CD8-positive, alpha-beta memory T cell (primary cell): ENCODE measurements at regions not wholly inside any gene's neighbourhood (a gene's known extent, or its start where the extent isn't known, plus 50 kb on each side); places are given as distances from the start of the nearest gene placed in this dataset.
A peak's percentile ranks its signal among the peaks of the same experiment; 100 is the strongest.

ENCODE experiments used
- CTCF ChIA-PET: fragments of 350-600 bp; sonication (Branson Sonifier 250); formaldehyde crosslinking; loops from one replicate; lab custom pipeline; 2021; ENCODE audit warnings: antibody characterized with exemption; lab: Charles Lee
- POLR2A ChIA-PET: fragments of 350-600 bp; sonication (Branson Sonifier 250); formaldehyde crosslinking; loops from one replicate; lab custom pipeline; 2021; ENCODE audit warnings: antibody characterized with exemption; lab: Charles Lee
- DNase-seq, 5 donors: peaks; one replicate each; pipeline versions ENCODE4 v3.0.0 to v3.0.0-alpha.2; 2020 to 2022; ENCODE audit warnings: mixed read lengths in 1 of 5
- H3K27ac ChIP-seq: one replicate; pipeline ENCODE4 v1.7.0; 2013; ENCODE audit warnings: low read depth, mild to moderate bottlenecking, low read length, moderate library complexity
- H3K27me3 ChIP-seq: 2 replicates; pipeline ENCODE4 v1.7.0; 2013; ENCODE audit warnings: low read length, mild to moderate bottlenecking; ENCODE audit not compliant: insufficient read depth, poor library complexity, severe bottlenecking
- H3K36me3 ChIP-seq: 2 replicates; pipeline ENCODE4 v1.7.0; 2013; ENCODE audit warnings: mild to moderate bottlenecking, low read length, moderate library complexity; ENCODE audit not compliant: insufficient read depth
- H3K4me1 ChIP-seq: 2 replicates; pipeline ENCODE4 v1.7.0; 2013; ENCODE audit warnings: mild to moderate bottlenecking, low read length, moderate library complexity; ENCODE audit not compliant: insufficient read depth
- H3K4me3 ChIP-seq: 2 replicates; pipeline ENCODE4 v1.7.0; 2013; ENCODE audit warnings: mild to moderate bottlenecking, low read length
- H3K9me3 ChIP-seq: 2 replicates; pipeline ENCODE4 v1.7.0; 2013; ENCODE audit warnings: mild to moderate bottlenecking, low read length
- H3K27ac Mint-ChIP-seq, 8 donors: one replicate each; pipeline ENCODE4 v1.8.0; 2020 to 2021; ENCODE audit warnings: mixed read lengths in 8 of 8, mild to moderate bottlenecking in 6 of 8, inconsistent platforms in 3 of 8, moderate library complexity in 3 of 8
- H3K27me3 Mint-ChIP-seq, 2 donors: one replicate each; pipeline ENCODE4 v1.8.0; 2020 to 2021; ENCODE audit warnings: mixed read lengths in 2 of 2, mild to moderate bottlenecking in 1 of 2, moderate library complexity in 1 of 2
- H3K36me3 Mint-ChIP-seq, 3 donors: one replicate each; pipeline ENCODE4 v1.8.0; 2020 to 2021; ENCODE audit warnings: mixed read lengths in 3 of 3, inconsistent platforms in 1 of 3, mild to moderate bottlenecking in 1 of 3
- H3K4me1 Mint-ChIP-seq, 3 donors: one replicate each; pipeline ENCODE4 v1.8.0; 2020 to 2021; ENCODE audit warnings: mixed read lengths in 3 of 3, inconsistent platforms in 1 of 3, mild to moderate bottlenecking in 1 of 3
- H3K4me3 Mint-ChIP-seq, 7 donors: one replicate each; pipeline ENCODE4 v1.8.0; 2020 to 2021; ENCODE audit warnings: mixed read lengths in 7 of 7, mild to moderate bottlenecking in 6 of 7, moderate library complexity in 4 of 7, inconsistent platforms in 2 of 7
- H3K9me3 Mint-ChIP-seq, 5 donors: one replicate each; pipeline ENCODE4 v1.8.0; 2020 to 2022; ENCODE audit warnings: mixed read lengths in 5 of 5, mild to moderate bottlenecking in 3 of 5, moderate library complexity in 2 of 5, inconsistent platforms in 1 of 5

DNA sequence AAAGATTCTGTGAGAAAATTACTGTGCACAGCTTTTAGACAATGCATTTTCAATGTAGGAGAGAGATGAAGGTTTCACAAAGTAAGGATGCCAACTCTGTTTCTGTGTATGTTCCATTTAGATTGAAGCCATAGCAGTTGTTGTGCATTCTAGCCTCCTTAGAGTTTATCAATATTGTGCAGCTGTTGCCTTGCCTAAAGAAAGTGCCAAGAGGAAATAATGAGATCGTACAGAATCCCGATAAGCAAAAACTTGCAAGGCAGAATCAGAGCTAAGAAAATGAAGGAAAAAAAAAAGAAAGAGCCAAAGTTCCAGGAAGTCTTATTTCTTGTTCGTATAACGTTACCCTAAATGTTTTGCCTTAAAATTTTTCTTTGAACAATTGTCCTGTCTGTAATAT is 965.0 kb downstream of the DCDC2C start:
- no peak overlapping the region for H3K4me3 ChIP-seq
- Mint-ChIP-seq H3K27me3 (no peaks in the 10 kb centered on the region), H3K9me3 (peaks cover 4 to 28% (median 20%) of the 10 kb centered on the region in 5 donors), H3K36me3 (no peaks in the 10 kb centered on the region), H3K27ac (no peak overlapping the region), H3K4me3 (no peak overlapping the region), H3K4me1 (peaks cover 2 to 12% (median 9%) of the 10 kb centered on the region in 3 donors)
- H3K27ac ChIP-seq: no peak overlapping the region
- no peaks in the 10 kb centered on the region for H3K36me3 ChIP-seq
- no peaks in the 10 kb centered on the region for H3K4me1 ChIP-seq
- CTCF ChIA-PET: interaction anchor here (1.2 kb wide), 1 partner anchor 9 kb away, joined by 3 read pairs; no protein-coding TSS in a partner anchor
- no peak for DNase-seq
- no peaks in the 10 kb centered on the region for H3K27me3 ChIP-seq
- POLR2A ChIA-PET: no interaction called here
- no peaks in the 10 kb centered on the region for H3K9me3 ChIP-seq

DNA sequence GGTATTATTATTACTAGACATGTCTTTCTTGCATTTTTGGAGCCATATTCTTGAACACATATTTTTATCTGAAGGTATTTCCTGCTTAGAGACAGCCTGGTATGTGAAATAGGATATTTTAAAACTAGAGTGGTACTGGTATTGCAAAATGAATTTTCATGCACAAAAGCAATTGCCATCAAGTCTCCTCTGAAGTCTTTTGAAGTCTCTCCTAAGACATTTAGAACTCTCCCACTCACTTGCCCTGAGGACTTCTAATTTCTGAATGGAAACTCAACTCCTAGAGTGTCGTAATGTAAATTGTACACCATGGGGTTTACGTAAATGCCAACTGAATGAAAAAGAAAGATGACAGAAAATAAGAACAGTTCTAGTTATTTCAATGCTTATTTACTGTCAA is 967.0 kb downstream of the DCDC2C start:
- CTCF ChIA-PET: no interaction called here
- no peak overlapping the region for H3K4me3 ChIP-seq

DNA sequence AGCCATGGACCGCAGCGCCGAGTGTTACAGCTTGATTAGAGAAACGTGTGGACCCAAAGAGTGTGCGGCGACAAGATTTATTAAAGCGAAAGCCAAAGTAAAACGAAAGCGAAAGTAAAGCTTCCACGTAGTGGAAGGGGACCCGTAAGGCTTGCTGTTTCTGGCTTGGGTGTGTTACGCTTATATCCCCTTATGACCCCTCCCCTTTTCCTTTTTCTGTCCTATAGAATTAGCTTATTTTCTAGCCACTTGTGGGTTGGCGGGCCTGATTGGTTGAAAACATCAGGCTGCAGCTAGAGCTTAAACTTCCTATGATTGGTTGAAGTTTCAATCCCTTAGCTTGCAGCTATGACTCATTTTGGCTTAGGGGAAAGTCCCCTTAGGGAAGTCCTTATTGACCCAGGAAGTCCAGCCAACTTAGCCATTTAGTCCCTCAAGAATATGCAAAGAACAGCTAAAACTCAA is 969.7 kb downstream of the DCDC2C start:
- no peak for DNase-seq
- no peak overlapping the region for H3K27ac ChIP-seq
- H3K4me3 Mint-ChIP-seq: peak overlapping the region in 4 of 7 donors; percentile 47 to 64 (median 58)

More for the DNA sequence above, 967.0 kb downstream of the DCDC2C start:
- Mint-ChIP-seq H3K36me3 (no peaks in the 10 kb centered on the region), H3K27me3 (no peaks in the 10 kb centered on the region), H3K27ac (no peak overlapping the region), H3K4me1 (peaks cover 2 to 13% (median 9%) of the 10 kb centered on the region in 3 donors), H3K4me3 (no peak overlapping the region), H3K9me3 (peaks cover 1 to 24% (median 17%) of the 10 kb centered on the region in 5 donors)
- H3K27me3 ChIP-seq: no peaks in the 10 kb centered on the region
- POLR2A ChIA-PET: no interaction called here
- no peaks in the 10 kb centered on the region for H3K36me3 ChIP-seq
- DNase-seq: no peak
- H3K27ac ChIP-seq: no peak overlapping the region
- no peaks in the 10 kb centered on the region for H3K9me3 ChIP-seq
- no peaks in the 10 kb centered on the region for H3K4me1 ChIP-seq

DNA sequence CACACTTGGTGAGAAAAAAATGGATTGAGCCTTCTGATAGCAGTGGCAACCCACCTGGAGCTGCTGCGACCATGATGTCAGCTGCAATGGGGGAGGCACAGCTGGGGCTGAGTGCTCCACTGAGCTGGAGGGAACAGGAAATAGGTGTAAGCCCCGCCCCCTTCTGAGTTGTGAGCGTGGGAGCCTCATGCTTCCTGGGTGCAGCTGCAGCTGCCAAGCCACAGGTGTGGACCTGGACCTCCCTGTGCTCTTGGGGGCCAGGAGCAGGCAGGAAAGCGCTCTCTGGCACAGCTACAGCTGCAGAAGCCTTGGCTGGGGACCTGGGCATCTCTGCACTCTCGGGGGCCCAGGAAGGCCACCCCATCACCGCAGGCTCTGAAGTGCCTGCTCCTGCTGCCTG is 970.6 kb downstream of the DCDC2C start:
- Histone ChIP-seq H3K27me3 (no peaks in the 10 kb centered on the region), H3K36me3 (no peaks in the 10 kb centered on the region), H3K4me3 (no peak overlapping the region), H3K4me1 (no peaks in the 10 kb centered on the region), H3K9me3 (no peaks in the 10 kb centered on the region), H3K27ac (no peak overlapping the region)
- Mint-ChIP-seq H3K27me3 (no peaks in the 10 kb centered on the region), H3K27ac (no peak overlapping the region), H3K36me3 (no peaks in the 10 kb centered on the region), H3K4me3 (peak overlapping the region in 2 of 7 donors; percentile 38 to 50), H3K4me1 (peaks cover 2 to 13% (median 9%) of the 10 kb centered on the region in 3 donors), H3K9me3 (peaks cover 0 to 21% (median 9%) of the 10 kb centered on the region in 5 donors)
- ChIA-PET CTCF (no interaction called here), POLR2A (no interaction called here)
- no peak for DNase-seq

More for the DNA sequence above, 969.7 kb downstream of the DCDC2C start:
- POLR2A ChIA-PET: no interaction called here
- CTCF ChIA-PET: no interaction called here
- Histone ChIP-seq H3K9me3 (no peaks in the 10 kb centered on the region), H3K36me3 (no peaks in the 10 kb centered on the region), H3K27me3 (no peaks in the 10 kb centered on the region), H3K4me3 (no peak overlapping the region), H3K4me1 (no peaks in the 10 kb centered on the region)
- H3K9me3 Mint-ChIP-seq: peaks cover 1 to 27% (median 8%) of the 10 kb centered on the region in 5 donors
- H3K4me1 Mint-ChIP-seq: peaks cover 2 to 13% (median 9%) of the 10 kb centered on the region in 3 donors
- H3K27me3 Mint-ChIP-seq: no peaks in the 10 kb centered on the region
- H3K36me3 Mint-ChIP-seq: no peaks in the 10 kb centered on the region
- H3K27ac Mint-ChIP-seq: no peak overlapping the region

DNA sequence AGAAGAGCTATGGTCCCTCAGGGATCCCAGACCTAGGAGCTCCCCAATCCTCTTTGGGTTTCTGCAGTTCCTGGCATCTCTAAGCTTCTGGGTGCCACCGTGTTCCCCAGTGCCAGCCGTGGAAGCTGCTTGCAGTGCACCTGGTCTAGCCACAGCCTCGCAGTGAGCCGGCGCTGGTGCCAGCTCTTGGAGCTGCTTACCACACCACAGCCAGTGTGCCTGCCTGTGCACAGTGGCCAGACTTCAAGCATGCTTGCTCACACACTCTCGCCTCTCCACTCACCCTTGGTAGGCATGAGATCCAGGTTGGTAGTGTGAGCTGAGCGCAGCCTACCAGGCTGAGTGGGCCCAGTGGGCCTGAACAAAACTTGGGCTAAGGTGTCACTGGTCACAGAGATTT is 971.9 kb downstream of the DCDC2C start:
- Histone ChIP-seq H3K4me1 (no peaks in the 10 kb centered on the region), H3K27me3 (no peaks in the 10 kb centered on the region), H3K4me3 (no peak overlapping the region), H3K36me3 (no peaks in the 10 kb centered on the region), H3K9me3 (no peaks in the 10 kb centered on the region), H3K27ac (no peak overlapping the region)
- no peaks in the 10 kb centered on the region for H3K27me3 Mint-ChIP-seq
- POLR2A ChIA-PET: no interaction called here
- CTCF ChIA-PET: no interaction called here
- no peak overlapping the region for H3K27ac Mint-ChIP-seq
- no peak for DNase-seq
- H3K4me1 Mint-ChIP-seq: peaks cover 2 to 13% (median 9%) of the 10 kb centered on the region in 3 donors
- no peaks in the 10 kb centered on the region for H3K36me3 Mint-ChIP-seq
- H3K9me3 Mint-ChIP-seq: peaks cover 4 to 21% (median 13%) of the 10 kb centered on the region in 5 donors
- H3K4me3 Mint-ChIP-seq: no peak overlapping the region

DNA sequence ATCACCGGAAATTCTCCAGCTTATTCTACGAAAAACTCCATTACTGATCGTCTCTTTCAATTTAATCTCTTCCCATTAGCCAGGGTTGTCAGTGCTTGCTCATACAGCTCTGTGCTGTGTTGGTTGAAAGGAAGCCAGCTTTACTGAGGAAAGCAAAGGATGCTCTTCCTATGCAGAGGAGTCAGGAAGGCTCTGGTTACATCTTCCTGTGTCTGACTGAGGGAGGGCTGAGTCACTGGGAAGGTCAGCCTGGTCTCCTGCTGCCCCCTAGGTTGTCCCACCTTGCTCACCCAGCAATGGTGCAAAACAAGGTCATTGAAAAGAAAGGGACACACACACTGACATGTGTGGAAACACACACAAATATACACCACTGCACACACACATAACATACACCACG is 975.6 kb downstream of the DCDC2C start:
- ChIA-PET CTCF (no interaction called here), POLR2A (no interaction called here)
- H3K4me3 Mint-ChIP-seq: peak overlapping the region in 1 of 7 donors; percentile 13

DNA sequence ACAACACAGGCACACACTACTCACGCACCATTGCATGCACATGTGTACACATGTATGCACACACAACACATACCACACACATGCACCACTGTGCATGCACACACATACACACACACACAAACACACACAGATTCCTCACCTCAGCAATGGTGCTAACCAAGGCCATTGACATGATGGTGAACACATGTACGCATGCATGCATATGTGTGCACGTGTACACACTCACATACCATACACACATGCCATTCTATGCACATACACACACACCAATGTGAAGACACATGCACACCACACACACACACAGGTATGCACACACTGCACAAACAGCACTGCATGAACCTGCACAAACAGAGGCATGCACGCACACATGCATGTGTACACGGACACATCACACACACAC is 976.0 kb downstream of the DCDC2C start:
- Histone ChIP-seq H3K4me1 (no peaks in the 10 kb centered on the region), H3K36me3 (no peaks in the 10 kb centered on the region), H3K27me3 (no peaks in the 10 kb centered on the region), H3K4me3 (no peak overlapping the region), H3K27ac (no peak overlapping the region), H3K9me3 (no peaks in the 10 kb centered on the region)
- no peak for DNase-seq
- no peak overlapping the region for H3K27ac Mint-ChIP-seq
- H3K9me3 Mint-ChIP-seq: peaks cover 4 to 13% (median 8%) of the 10 kb centered on the region in 5 donors
- H3K36me3 Mint-ChIP-seq: no peaks in the 10 kb centered on the region
- ChIA-PET CTCF (no interaction called here), POLR2A (no interaction called here)
- no peaks in the 10 kb centered on the region for H3K4me1 Mint-ChIP-seq
- no peak overlapping the region for H3K4me3 Mint-ChIP-seq
- H3K27me3 Mint-ChIP-seq: no peaks in the 10 kb centered on the region

More for the DNA sequence above, 975.6 kb downstream of the DCDC2C start:
- Histone ChIP-seq H3K4me3 (no peak overlapping the region), H3K4me1 (no peaks in the 10 kb centered on the region), H3K27ac (no peak overlapping the region), H3K9me3 (no peaks in the 10 kb centered on the region), H3K27me3 (no peaks in the 10 kb centered on the region), H3K36me3 (no peaks in the 10 kb centered on the region)
- Mint-ChIP-seq H3K9me3 (peaks cover 4 to 13% (median 8%) of the 10 kb centered on the region in 5 donors), H3K36me3 (no peaks in the 10 kb centered on the region), H3K27ac (no peak overlapping the region), H3K27me3 (no peaks in the 10 kb centered on the region), H3K4me1 (no peaks in the 10 kb centered on the region)
- no peak for DNase-seq

DNA sequence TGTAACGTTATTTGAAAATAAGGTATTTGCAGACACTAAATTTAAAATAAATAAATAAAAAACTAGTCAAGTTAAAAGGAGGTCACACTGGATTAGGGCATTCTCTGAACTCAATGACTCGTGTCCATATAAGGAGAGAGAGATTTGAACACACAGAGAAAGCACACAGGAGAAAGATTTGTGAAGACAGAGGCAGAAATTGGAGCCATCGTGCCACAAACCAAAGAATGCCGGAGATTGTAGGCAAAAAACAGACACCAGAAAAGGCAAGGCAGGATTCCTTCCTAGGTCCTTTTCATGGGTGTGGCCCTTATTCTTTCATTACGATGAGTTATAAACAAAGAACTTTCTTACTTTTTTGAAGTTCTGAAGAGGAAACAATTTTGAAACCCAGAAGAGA is 981.5 kb downstream of the DCDC2C start:
- no peaks in the 10 kb centered on the region for H3K4me1 ChIP-seq
- Mint-ChIP-seq H3K4me1 (no peaks in the 10 kb centered on the region), H3K4me3 (no peak overlapping the region), H3K27me3 (no peaks in the 10 kb centered on the region), H3K36me3 (no peaks in the 10 kb centered on the region), H3K27ac (no peak overlapping the region), H3K9me3 (peaks cover 0 to 24% (median 7%) of the 10 kb centered on the region in 5 donors)
- POLR2A ChIA-PET: no interaction called here
- CTCF ChIA-PET: no interaction called here
- H3K27me3 ChIP-seq: no peaks in the 10 kb centered on the region
- DNase-seq: no peak
- no peaks in the 10 kb centered on the region for H3K36me3 ChIP-seq
- no peak overlapping the region for H3K27ac ChIP-seq
- H3K9me3 ChIP-seq: no peaks in the 10 kb centered on the region
- H3K4me3 ChIP-seq: no peak overlapping the region
